GM23338 (cell line): ENCODE measurements at regions not wholly inside any gene's neighbourhood (a gene's known extent, or its start where the extent isn't known, plus 50 kb on each side); places are given as distances from the start of the nearest gene placed in this dataset.

Experiments used
- ATAC-seq: fragments of 200-7000 bp; cut with Tn5 transposase; 3 replicates; pipeline ENCODE4 v1.9.1; 2020
- DNase-seq: peaks from one replicate; pipeline ENCODE4 v3.0.0-alpha.2; 2015; ENCODE audit warnings: low spot score
- H2AFZ ChIP-seq: fragments of 200-600 bp; sonication (generic); 2 replicates; pipeline ENCODE4 v1.8.0; 2016; ENCODE audit warnings: antibody characterized with exemption, mild to moderate bottlenecking, moderate library complexity
- H3F3A ChIP-seq: fragments of 200-600 bp; sonication (generic); replicated peaks from 2 replicates; pipeline ENCODE4 v1.8.0; 2017; ENCODE audit warnings: antibody characterized with exemption, mixed run types, low read depth
- H3K27ac ChIP-seq: fragments of 200-600 bp; sonication (generic); 2 replicates; pipeline ENCODE4 v1.6.1; 2016; ENCODE audit warnings: low read depth
- H3K27me3 ChIP-seq: fragments of 200-600 bp; sonication (generic); 2 replicates; pipeline ENCODE4 v1.8.0; 2016; ENCODE audit warnings: mild to moderate bottlenecking, mixed run types, moderate library complexity; ENCODE audit not compliant: insufficient read depth
- H3K36me3 ChIP-seq: fragments of 200-600 bp; sonication (generic); 2 replicates; pipeline ENCODE4 v1.8.0; 2016; ENCODE audit warnings: mild to moderate bottlenecking; ENCODE audit not compliant: insufficient read depth
- H3K4me1 ChIP-seq: fragments of 200-600 bp; sonication (generic); 2 replicates; pipeline ENCODE4 v1.8.0; 2016; ENCODE audit warnings: mild to moderate bottlenecking, moderate library complexity; ENCODE audit not compliant: insufficient read depth
- H3K4me2 ChIP-seq: fragments of 200-600 bp; sonication (generic); 2 replicates; pipeline ENCODE4 v1.7.1; 2017; ENCODE audit warnings: mixed run types
- H3K4me3 ChIP-seq: fragments of 200-600 bp; sonication (generic); 2 replicates; pipeline ENCODE4 v1.6.1; 2016; ENCODE audit warnings: mixed run types
- H3K79me2 ChIP-seq: fragments of 200-600 bp; sonication (generic); replicated peaks from 2 replicates; pipeline ENCODE4 v1.8.0; 2017; ENCODE audit warnings: mild to moderate bottlenecking; ENCODE audit not compliant: insufficient read depth
- H3K9me2 ChIP-seq: fragments of 200-600 bp; sonication (generic); 2 replicates; pipeline ENCODE4 v1.8.0; 2017; ENCODE audit not compliant: insufficient read depth
- H4K20me1 ChIP-seq: fragments of 200-600 bp; sonication (generic); replicated peaks from 2 replicates; pipeline ENCODE4 v1.8.0; 2017; ENCODE audit warnings: mild to moderate bottlenecking; ENCODE audit not compliant: insufficient read depth
- H3K27ac Mint-ChIP-seq: 2 replicates; pipeline ENCODE4 v1.8.0; 2020; ENCODE audit warnings: inconsistent platforms, mild to moderate bottlenecking, moderate library complexity, mixed read lengths
- H3K27me3 Mint-ChIP-seq: 3 replicates; pipeline ENCODE4 v1.8.0; 2022; ENCODE audit warnings: low read depth, mild to moderate bottlenecking, moderate library complexity, mixed read lengths, inconsistent platforms; ENCODE audit not compliant: insufficient read depth, poor library complexity
- H3K36me3 Mint-ChIP-seq: 3 replicates; pipeline ENCODE4 v1.8.0; 2021; ENCODE audit warnings: low read depth, mild to moderate bottlenecking, inconsistent platforms, moderate library complexity, mixed read lengths
- H3K4me1 Mint-ChIP-seq: 3 replicates; pipeline ENCODE4 v1.8.0; 2020; ENCODE audit warnings: mild to moderate bottlenecking, inconsistent platforms, mixed read lengths
- H3K4me3 Mint-ChIP-seq: 3 replicates; pipeline ENCODE4 v1.8.0; 2021; ENCODE audit warnings: moderate library complexity, mild to moderate bottlenecking, inconsistent platforms, mixed read lengths
- H3K9me3 Mint-ChIP-seq: 3 replicates; pipeline ENCODE4 v1.8.0; 2020; ENCODE audit warnings: moderate library complexity, mild to moderate bottlenecking, inconsistent platforms, mixed read lengths
- CREB1 ChIP-seq: fragments of 250-450 bp; sonication (Bioruptor Pico); IDR thresholded peaks from 2 replicates; pipeline ENCODE4 v1.5.0; 2020; ENCODE audit warnings: low read depth, mild to moderate bottlenecking, moderate library complexity
- CTCF ChIP-seq, 2 experiments: fragments of 200-600 bp in 1 of 2; sonication (generic) in 1 of 2; conservative IDR thresholded peaks; 2 replicates each; pipeline versions ENCODE4 v1.5.1 to v1.6.1; 2016 to 2017; ENCODE audit warnings: antibody characterized with exemption in 2 of 2, low read depth in 2 of 2, mild to moderate bottlenecking in 2 of 2, moderate library complexity in 1 of 2
- ETS1 ChIP-seq: IDR thresholded peaks from 2 replicates; pipeline ENCODE4 v1.6.1; 2016; ENCODE audit warnings: antibody characterized with exemption
- EZH2 ChIP-seq: fragments of 200-600 bp; sonication (generic); IDR thresholded peaks from one replicate; pipeline ENCODE4 v1.8.0; 2017; ENCODE audit warnings: antibody characterized with exemption, mild to moderate bottlenecking, low read depth; ENCODE audit not compliant: unreplicated experiment
- EZH2phosphoT487 ChIP-seq: fragments of 200-600 bp; sonication (generic); IDR thresholded peaks from one replicate; pipeline ENCODE4 v1.8.1; 2018; ENCODE audit warnings: antibody characterized with exemption; ENCODE audit not compliant: unreplicated experiment
- JUNB ChIP-seq: IDR thresholded peaks from one replicate; pipeline ENCODE4 v1.6.1; 2016; ENCODE audit warnings: antibody characterized with exemption; ENCODE audit not compliant: unreplicated experiment
- NANOG ChIP-seq: IDR thresholded peaks from 2 replicates; pipeline ENCODE4 v1.6.1; 2016; ENCODE audit warnings: antibody characterized with exemption, borderline replicate concordance
- POLR2AphosphoS5 ChIP-seq: IDR thresholded peaks from 2 replicates; pipeline ENCODE4 v1.6.1; 2016; ENCODE audit warnings: antibody characterized with exemption, low read depth
- REST ChIP-seq: IDR thresholded peaks from one replicate; pipeline ENCODE4 v1.6.1; 2018; ENCODE audit warnings: antibody characterized with exemption; ENCODE audit not compliant: unreplicated experiment
- STAT1 ChIP-seq: IDR thresholded peaks from one replicate; pipeline ENCODE4 v1.6.1; 2016; ENCODE audit warnings: antibody characterized with exemption; ENCODE audit not compliant: unreplicated experiment
- ZNF114 ChIP-seq: fragments of 250-450 bp; sonication (Bioruptor Pico); IDR thresholded peaks from 2 replicates; pipeline ENCODE4 v1.5.0; 2020; ENCODE audit warnings: mild to moderate bottlenecking, moderate library complexity
- ZNF331 ChIP-seq: fragments of 250-450 bp; sonication (Bioruptor Pico); IDR thresholded peaks from 2 replicates; pipeline ENCODE4 v1.5.0; 2020; ENCODE audit warnings: low read depth, mild to moderate bottlenecking, moderate library complexity
- ZNF462 ChIP-seq: fragments of 250-450 bp; sonication (Bioruptor Pico); IDR thresholded peaks from 2 replicates; pipeline ENCODE4 v1.5.0; 2020; ENCODE audit warnings: mild to moderate bottlenecking, moderate library complexity

GRCh38 chr4:159425737-159426305 is 322.9 kb downstream of the RAPGEF2 start:
- no peaks in the 10 kb centered on the region for H3K9me2 ChIP-seq
- Mint-ChIP-seq H3K27me3 (peaks cover 2% of the 10 kb centered on the region), H3K4me1 (peaks cover 4% of the 10 kb centered on the region; the same call in 2 of the 3 replicates), H3K27ac (peak overlapping the region; percentile 59; the same call in 1 of the 2 replicates), H3K9me3 (0 out of 3 replicates have a peak, but pooled peaks cover 6% of the 10 kb centered on the region), H3K4me3 (peak overlapping the region; percentile 9; the same call in 1 of the 3 replicates), H3K36me3 (no peaks in the 10 kb centered on the region)
- no peaks in the 10 kb centered on the region; the same call in 1 of the 2 replicates for H3K36me3 ChIP-seq
- H3K27ac ChIP-seq = peak overlapping the region; percentile 46; the same call in 1 of the 2 replicates
- H3K79me2 ChIP-seq = no peaks in the 10 kb centered on the region
- ATAC-seq (peak; percentile 47), DNase-seq (no peak)
- H3K4me3 ChIP-seq = peak overlapping the region; percentile 34; the same call in 1 of the 2 replicates
- H4K20me1 ChIP-seq = no peaks in the 10 kb centered on the region
- peaks cover 19% of the 10 kb centered on the region for H3K4me1 ChIP-seq
- no peaks in the 10 kb centered on the region for H3F3A ChIP-seq
- H2AFZ ChIP-seq = no peak overlapping the region
- peak overlapping the region; percentile 70 for H3K4me2 ChIP-seq
- no peak for TF ChIP-seq EZH2phosphoT487
- TF ChIP-seq REST = no peak
- no peak for TF ChIP-seq ZNF114 (CRISPR knock-in tag)
- no peak for TF ChIP-seq STAT1
- TF ChIP-seq CTCF (conservative IDR thresholded peaks at IDR 0.05; ENCODE audit: low read depth in 2 of 2) = no peak
- no peak for TF ChIP-seq ZNF462 (CRISPR knock-in tag)
- TF ChIP-seq EZH2 = no peak
- TF ChIP-seq ETS1 = no peak
- no peak for TF ChIP-seq CREB1
- TF ChIP-seq ZNF331 (CRISPR knock-in tag) = no peak
- TF ChIP-seq JUNB = no peak
- TF ChIP-seq NANOG = no peak
- no peak for TF ChIP-seq POLR2AphosphoS5
- H3K27me3 ChIP-seq = no peaks in the 10 kb centered on the region
